ENCODE measurements at regions not wholly inside any gene's neighbourhood (a gene's known extent, or its start where the extent isn't known, plus 50 kb on each side); places are given as distances from the start of the nearest gene placed in this dataset.

GRCh38 chr10:33550811-33551210 lies 216.3 kb upstream of the NRP1 start:
- no peak for TF ChIP-seq POLR2AphosphoS5 (IDR thresholded peaks at IDR 0.05)
- TF ChIP-seq, protein P1, sequence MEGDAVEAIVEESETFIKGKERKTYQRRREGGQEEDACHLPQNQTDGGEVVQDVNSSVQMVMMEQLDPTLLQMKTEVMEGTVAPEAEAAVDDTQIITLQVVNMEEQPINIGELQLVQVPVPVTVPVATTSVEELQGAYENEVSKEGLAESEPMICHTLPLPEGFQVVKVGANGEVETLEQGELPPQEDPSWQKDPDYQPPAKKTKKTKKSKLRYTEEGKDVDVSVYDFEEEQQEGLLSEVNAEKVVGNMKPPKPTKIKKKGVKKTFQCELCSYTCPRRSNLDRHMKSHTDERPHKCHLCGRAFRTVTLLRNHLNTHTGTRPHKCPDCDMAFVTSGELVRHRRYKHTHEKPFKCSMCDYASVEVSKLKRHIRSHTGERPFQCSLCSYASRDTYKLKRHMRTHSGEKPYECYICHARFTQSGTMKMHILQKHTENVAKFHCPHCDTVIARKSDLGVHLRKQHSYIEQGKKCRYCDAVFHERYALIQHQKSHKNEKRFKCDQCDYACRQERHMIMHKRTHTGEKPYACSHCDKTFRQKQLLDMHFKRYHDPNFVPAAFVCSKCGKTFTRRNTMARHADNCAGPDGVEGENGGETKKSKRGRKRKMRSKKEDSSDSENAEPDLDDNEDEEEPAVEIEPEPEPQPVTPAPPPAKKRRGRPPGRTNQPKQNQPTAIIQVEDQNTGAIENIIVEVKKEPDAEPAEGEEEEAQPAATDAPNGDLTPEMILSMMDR (IDR thresholded peaks at IDR 0.05), result no peak
- no peak for TF ChIP-seq POLR2A (IDR thresholded peaks at IDR 0.05)
- TF ChIP-seq EP300 (IDR thresholded peaks at IDR 0.05), result no peak
